ENCODE measurements at regions not wholly inside any gene's neighbourhood (a gene's known extent, or its start where the extent isn't known, plus 50 kb on each side); places are given as distances from the start of the nearest gene placed in this dataset.

- TF ChIP-seq, protein P1, sequence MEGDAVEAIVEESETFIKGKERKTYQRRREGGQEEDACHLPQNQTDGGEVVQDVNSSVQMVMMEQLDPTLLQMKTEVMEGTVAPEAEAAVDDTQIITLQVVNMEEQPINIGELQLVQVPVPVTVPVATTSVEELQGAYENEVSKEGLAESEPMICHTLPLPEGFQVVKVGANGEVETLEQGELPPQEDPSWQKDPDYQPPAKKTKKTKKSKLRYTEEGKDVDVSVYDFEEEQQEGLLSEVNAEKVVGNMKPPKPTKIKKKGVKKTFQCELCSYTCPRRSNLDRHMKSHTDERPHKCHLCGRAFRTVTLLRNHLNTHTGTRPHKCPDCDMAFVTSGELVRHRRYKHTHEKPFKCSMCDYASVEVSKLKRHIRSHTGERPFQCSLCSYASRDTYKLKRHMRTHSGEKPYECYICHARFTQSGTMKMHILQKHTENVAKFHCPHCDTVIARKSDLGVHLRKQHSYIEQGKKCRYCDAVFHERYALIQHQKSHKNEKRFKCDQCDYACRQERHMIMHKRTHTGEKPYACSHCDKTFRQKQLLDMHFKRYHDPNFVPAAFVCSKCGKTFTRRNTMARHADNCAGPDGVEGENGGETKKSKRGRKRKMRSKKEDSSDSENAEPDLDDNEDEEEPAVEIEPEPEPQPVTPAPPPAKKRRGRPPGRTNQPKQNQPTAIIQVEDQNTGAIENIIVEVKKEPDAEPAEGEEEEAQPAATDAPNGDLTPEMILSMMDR (conservative IDR thresholded peaks at IDR 0.05; ENCODE audit: low read depth, low read length), result no peak
- TF ChIP-seq EZH2phosphoT487 (IDR thresholded peaks at IDR 0.05; ENCODE audit: borderline replicate concordance, low read length), result no peak
- no peak for TF ChIP-seq EZH2 (IDR thresholded peaks at IDR 0.05; ENCODE audit: low read length, unreplicated experiment)
- Histone ChIP-seq H3K9me2 (replicated peaks; ENCODE audit: low read length) (no peaks in the 10 kb centered on the region), H3F3A (ENCODE audit: low read length, unreplicated experiment) (no peaks in the 10 kb centered on the region), H3K4me1 (ENCODE audit: insufficient read depth, low read length) (peaks cover 9% of the 10 kb centered on the region), H3K79me2 (ENCODE audit: low read length) (no peaks in the 10 kb centered on the region), H3K9me3 (ENCODE audit: low read length) (no peaks in the 10 kb centered on the region), H4K20me1 (ENCODE audit: low read length) (no peaks in the 10 kb centered on the region), H3K4me3 (ENCODE audit: low read length) (no peak overlapping the region), H3K36me3 (ENCODE audit: low read depth, low read length) (no peaks in the 10 kb centered on the region), H3K4me2 (ENCODE audit: low read length) (no peak overlapping the region), H2AFZ (ENCODE audit: low read length) (no peak overlapping the region), H3K27me3 (ENCODE audit: low read length) (no peaks in the 10 kb centered on the region), H3K9ac (ENCODE audit: low read length) (no peak overlapping the region), H3K27ac (ENCODE audit: low read length) (no peak overlapping the region)
- DNase-seq, result no peak
- CTCF ChIA-PET, result no interaction called here
- intact Hi-C loops (cut with micrococcal nuclease), result no loop called here
- ATAC-seq, result no peak
- BruUV-seq (replicated peaks), result no TSS peak
- POLR2A ChIA-PET (ENCODE audit: unreplicated experiment), result no interaction called here
Observed at GRCh38 chr7:84507529-84507928, 312.9 kb upstream of the SEMA3A start.

DNA sequence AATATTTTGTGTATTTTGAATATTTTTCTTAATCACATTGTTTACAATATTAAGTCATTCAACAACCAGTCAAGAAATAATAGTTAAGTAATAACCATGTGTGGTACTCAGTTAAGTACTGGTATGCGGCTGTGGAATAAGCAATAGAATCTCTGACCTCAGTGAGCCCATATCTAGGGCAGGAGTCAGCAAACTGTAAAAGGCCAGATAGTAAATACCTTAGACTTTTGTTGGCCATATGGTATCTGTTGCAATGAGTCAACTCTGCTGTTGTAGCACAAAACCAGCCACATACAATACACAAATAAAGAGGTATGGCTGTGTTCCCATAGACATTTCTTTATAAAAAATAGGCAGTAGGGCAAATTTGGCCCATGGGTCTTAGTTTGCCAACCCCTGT is 311.6 kb upstream of the SEMA3A start:
- DNase-seq (peak; percentile 40), ATAC-seq (peak; percentile 59; the same call in 1 of the 2 replicates)
- no peaks in the 10 kb centered on the region for H3K27me3 ChIP-seq (ENCODE audit: low read length)
- no TSS peak for BruUV-seq (replicated peaks)
- no peak overlapping the region for H3K4me3 ChIP-seq (ENCODE audit: low read length)
- no peaks in the 10 kb centered on the region for H3K9me3 ChIP-seq (ENCODE audit: low read length)
- no peaks in the 10 kb centered on the region for H3F3A ChIP-seq (ENCODE audit: low read length, unreplicated experiment)
- H3K9ac ChIP-seq (ENCODE audit: low read length), result no peak overlapping the region
- H3K9me2 ChIP-seq (replicated peaks; ENCODE audit: low read length), result no peaks in the 10 kb centered on the region
- TF ChIP-seq, protein P1 (conservative IDR thresholded peaks at IDR 0.05; ENCODE audit: low read depth, low read length), result no peak
- TF ChIP-seq EZH2 (IDR thresholded peaks at IDR 0.05; ENCODE audit: low read length, unreplicated experiment) (no peak), EZH2phosphoT487 (IDR thresholded peaks at IDR 0.05; ENCODE audit: borderline replicate concordance, low read length) (no peak)
- H3K36me3 ChIP-seq (ENCODE audit: low read depth, low read length), result no peaks in the 10 kb centered on the region
- H4K20me1 ChIP-seq (ENCODE audit: low read length), result no peaks in the 10 kb centered on the region
- no peak overlapping the region for H2AFZ ChIP-seq (ENCODE audit: low read length)
- intact Hi-C loops (cut with micrococcal nuclease), result no loop called here
- POLR2A ChIA-PET (ENCODE audit: unreplicated experiment), result no interaction called here
- peaks cover 9% of the 10 kb centered on the region for H3K4me1 ChIP-seq (ENCODE audit: insufficient read depth, low read length)
- H3K4me2 ChIP-seq (ENCODE audit: low read length), result 0 out of 2 replicates have a peak overlapping the region, but pooled peaks have one; percentile 14
- CTCF ChIA-PET, result interaction anchor here (0.7 kb wide), 1 partner anchor 755 kb away, joined by 3 read pairs; no protein-coding TSS in a partner anchor
- no peak overlapping the region for H3K27ac ChIP-seq (ENCODE audit: low read length)
- H3K79me2 ChIP-seq (ENCODE audit: low read length), result no peaks in the 10 kb centered on the region

DNA sequence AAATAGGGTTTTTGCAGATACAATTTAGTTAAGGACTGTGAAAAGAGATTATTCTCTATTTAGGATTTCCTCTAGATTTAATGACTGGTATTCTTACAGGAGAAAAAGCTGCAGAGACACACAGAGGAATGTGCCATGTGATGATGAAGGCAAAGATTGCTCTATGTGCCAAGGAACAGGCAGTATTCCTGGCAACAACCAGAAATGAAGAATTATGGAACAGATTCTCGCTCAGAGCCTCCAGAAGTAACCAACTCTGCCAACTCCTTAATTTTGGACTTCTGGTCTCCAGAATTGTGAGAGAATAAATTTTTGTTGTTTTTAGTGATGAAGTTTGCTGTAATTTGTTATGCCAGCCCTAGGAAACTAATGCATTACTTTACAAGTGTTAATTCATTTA is 307.6 kb upstream of the SEMA3A start:
- intact Hi-C loops (cut with micrococcal nuclease), result no loop called here
- Histone ChIP-seq H3K27me3 (ENCODE audit: low read length) (no peaks in the 10 kb centered on the region), H3K36me3 (ENCODE audit: low read depth, low read length) (no peaks in the 10 kb centered on the region), H3K9me3 (ENCODE audit: low read length) (no peaks in the 10 kb centered on the region; the same call in 1 of the 2 replicates), H3K4me3 (ENCODE audit: low read length) (no peak overlapping the region), H3K27ac (ENCODE audit: low read length) (no peak overlapping the region), H2AFZ (ENCODE audit: low read length) (no peak overlapping the region), H3K79me2 (ENCODE audit: low read length) (no peaks in the 10 kb centered on the region), H3F3A (ENCODE audit: low read length, unreplicated experiment) (no peaks in the 10 kb centered on the region), H3K9ac (ENCODE audit: low read length) (no peak overlapping the region), H3K4me1 (ENCODE audit: insufficient read depth, low read length) (peaks cover 9% of the 10 kb centered on the region), H4K20me1 (ENCODE audit: low read length) (no peaks in the 10 kb centered on the region), H3K9me2 (replicated peaks; ENCODE audit: low read length) (no peaks in the 10 kb centered on the region), H3K4me2 (ENCODE audit: low read length) (no peak overlapping the region)
- ATAC-seq (no peak), DNase-seq (no peak)
- no peak for TF ChIP-seq EZH2 (IDR thresholded peaks at IDR 0.05; ENCODE audit: low read length, unreplicated experiment)
- TF ChIP-seq, protein P1 (conservative IDR thresholded peaks at IDR 0.05; ENCODE audit: low read depth, low read length), result no peak
- no peak for TF ChIP-seq EZH2phosphoT487 (IDR thresholded peaks at IDR 0.05; ENCODE audit: borderline replicate concordance, low read length)
- BruUV-seq (replicated peaks), result no TSS peak
- POLR2A ChIA-PET (ENCODE audit: unreplicated experiment), result no interaction called here
- CTCF ChIA-PET, result no interaction called here

All from PC-3 (cell line).